IMR-90 (cell line): ENCODE measurements at regions not wholly inside any gene's neighbourhood (a gene's known extent, or its start where the extent isn't known, plus 50 kb on each side); places are given as distances from the start of the nearest gene placed in this dataset.

Experiments used
- ATAC-seq: fragments of 200-7000 bp; cut with Tn5 transposase; 2 replicates; pipeline ENCODE4 v1.9.1; 2020; ENCODE audit warnings: low read depth, mild to moderate bottlenecking, moderate library complexity
- BruUV-seq: library from RNA; stranded (reverse); fragments of 400-500 nt; replicated peaks from 2 replicates; lab custom pipeline; 2021; lab: Mats Ljungman, UMichigan
- CTCF ChIA-PET: fragments of 300-600 bp; formaldehyde crosslinking; extraction: SDS; loops from one replicate; lab custom pipeline; 2021; ENCODE audit warnings: antibody characterized with exemption; lab: Yijun Ruan, JAX
- POLR2A ChIA-PET: fragments of 300-600 bp; sonication (Branson Sonifier 250); formaldehyde crosslinking; loops from one replicate; lab custom pipeline; 2022; ENCODE audit warnings: antibody characterized with exemption; ENCODE audit not compliant: unreplicated experiment; lab: Charles Lee
- DNase-seq: peaks from one replicate; pipeline ENCODE4 v3.0.0; 2013
- H2AFZ ChIP-seq: replicated peaks from 2 replicates; pipeline ENCODE3; 2013; ENCODE audit warnings: low read length, mild to moderate bottlenecking; ENCODE audit not compliant: poor library complexity
- H2AK5ac ChIP-seq: 2 replicates; pipeline ENCODE4 v1.6.1; 2013; ENCODE audit warnings: low read depth, low read length, inconsistent platforms
- H2AK9ac ChIP-seq: replicated peaks from 2 replicates; pipeline ENCODE3; 2013; ENCODE audit warnings: mild to moderate bottlenecking, low read depth, low read length, moderate library complexity; ENCODE audit not compliant: poor library complexity
- H2BK120ac ChIP-seq: 2 replicates; pipeline ENCODE4 v1.6.1; 2013; ENCODE audit warnings: low read depth, low read length, inconsistent platforms
- H2BK15ac ChIP-seq: 3 replicates; pipeline ENCODE4 v1.6.1; 2013; ENCODE audit warnings: low read depth, low read length, inconsistent platforms
- H2BK20ac ChIP-seq: 2 replicates; pipeline ENCODE4 v1.6.1; 2013; ENCODE audit warnings: low read depth, mild to moderate bottlenecking, inconsistent platforms, low read length, moderate library complexity
- H2BK5ac ChIP-seq: 2 replicates; pipeline ENCODE4 v1.6.1; 2013; ENCODE audit warnings: mild to moderate bottlenecking, low read depth, low read length, inconsistent platforms; ENCODE audit not compliant: poor library complexity, severe bottlenecking
- H3K14ac ChIP-seq: replicated peaks from 2 replicates; pipeline ENCODE4 v1.6.1; 2013; ENCODE audit warnings: low read depth, low read length, inconsistent platforms
- H3K18ac ChIP-seq: 2 replicates; pipeline ENCODE4 v1.6.1; 2013; ENCODE audit warnings: low read depth, low read length, control low read depth
- H3K23ac ChIP-seq: 2 replicates; pipeline ENCODE4 v1.6.1; 2013; ENCODE audit warnings: low read depth, low read length, inconsistent platforms
- H3K27ac ChIP-seq: 2 replicates; pipeline ENCODE4 v1.5.1; 2013; ENCODE audit warnings: mild to moderate bottlenecking, control low read depth, low read length; ENCODE audit not compliant: insufficient read depth
- H3K27me3 ChIP-seq: 2 replicates; pipeline ENCODE4 v1.6.1; 2013; ENCODE audit warnings: low read length; ENCODE audit not compliant: control insufficient read depth, insufficient read depth
- H3K36me3 ChIP-seq: 2 replicates; pipeline ENCODE4 v1.6.1; 2013; ENCODE audit warnings: low read length, mixed read lengths; ENCODE audit not compliant: control insufficient read depth, insufficient read depth
- H3K4ac ChIP-seq: 2 replicates; pipeline ENCODE4 v1.6.1; 2013; ENCODE audit warnings: low read depth, low read length, inconsistent platforms
- H3K4me1 ChIP-seq: 2 replicates; pipeline ENCODE4 v1.6.1; 2013; ENCODE audit warnings: low read length, mixed read lengths; ENCODE audit not compliant: control insufficient read depth, insufficient read depth
- H3K4me2 ChIP-seq: 2 replicates; pipeline ENCODE4 v1.6.1; 2013; ENCODE audit warnings: low read depth, mild to moderate bottlenecking, control low read depth, low read length, moderate library complexity
- H3K4me3 ChIP-seq: 2 replicates; pipeline ENCODE4 v1.5.1; 2013; ENCODE audit warnings: low read depth, mild to moderate bottlenecking, control low read depth, low read length, moderate library complexity; ENCODE audit not compliant: insufficient read depth
- H3K56ac ChIP-seq: 2 replicates; pipeline ENCODE4 v1.6.1; 2013; ENCODE audit warnings: low read length, inconsistent platforms; ENCODE audit not compliant: insufficient read depth; ENCODE audit errors: extremely low read depth
- H3K79me1 ChIP-seq, 2 experiments: 2 replicates each; pipeline ENCODE4 v1.6.1; 2013; ENCODE audit warnings: low read length in 2 of 2, inconsistent platforms in 1 of 2, low read depth in 1 of 2
- H3K9ac ChIP-seq: 2 replicates; pipeline ENCODE4 v1.6.1; 2013; ENCODE audit warnings: low read depth, low read length, control low read depth
- H3K9me1 ChIP-seq: 2 replicates; pipeline ENCODE4 v1.6.1; 2013; ENCODE audit warnings: low read length, inconsistent platforms; ENCODE audit not compliant: insufficient read depth
- H3K9me3 ChIP-seq: 2 replicates; pipeline ENCODE4 v1.6.1; 2013; ENCODE audit warnings: low read length; ENCODE audit not compliant: control insufficient read depth, insufficient read depth
- H4K20me1 ChIP-seq: 2 replicates; pipeline ENCODE4 v1.6.1; 2013; ENCODE audit warnings: low read length, inconsistent platforms; ENCODE audit not compliant: insufficient read depth
- H4K5ac ChIP-seq: 2 replicates; pipeline ENCODE4 v1.6.1; 2013; ENCODE audit warnings: mild to moderate bottlenecking, low read depth, low read length, control low read depth
- H4K8ac ChIP-seq, 2 experiments: 2 replicates each; pipeline ENCODE4 v1.6.1; 2013; ENCODE audit warnings: low read depth in 2 of 2, low read length in 2 of 2, control low read depth in 1 of 2, inconsistent platforms in 1 of 2
- H4K91ac ChIP-seq: 2 replicates; pipeline ENCODE4 v1.6.1; 2013; ENCODE audit warnings: low read depth, low read length, inconsistent platforms; ENCODE audit not compliant: insufficient read depth
- BHLHE40 ChIP-seq: fragments of 150-350 bp; IDR thresholded peaks from 2 replicates; pipeline ENCODE4 v1.6.1; 2016; ENCODE audit warnings: mild to moderate bottlenecking, low read depth, low read length
- CEBPB ChIP-seq: IDR thresholded peaks from 2 replicates; pipeline ENCODE4 v1.6.1; 2012; ENCODE audit warnings: low read depth, low read length, improper control_type of control experiment
- CHD1 ChIP-seq: IDR thresholded peaks from 2 replicates; pipeline ENCODE4 v1.6.1; 2012; ENCODE audit warnings: low read depth, low read length, improper control_type of control experiment
- FOS ChIP-seq: fragments of 150-350 bp; IDR thresholded peaks from 2 replicates; pipeline ENCODE4 v1.6.1; 2016; ENCODE audit warnings: low read depth, low read length
- MAFK ChIP-seq: IDR thresholded peaks from 2 replicates; pipeline ENCODE4 v1.6.1; 2012; ENCODE audit warnings: low read depth, low read length, improper control_type of control experiment
- NFE2L2 ChIP-seq: fragments of 150-350 bp; IDR thresholded peaks from 2 replicates; pipeline ENCODE4 v1.6.1; 2016; ENCODE audit warnings: low read depth, mild to moderate bottlenecking, low read length
- POLR2A ChIP-seq: IDR thresholded peaks from 2 replicates; pipeline ENCODE4 v1.6.1; 2012; ENCODE audit warnings: mild to moderate bottlenecking, low read depth, low read length
- RAD21 ChIP-seq: IDR thresholded peaks from 2 replicates; pipeline ENCODE4 v1.6.1; 2012; ENCODE audit warnings: low read length, improper control_type of control experiment
- RCOR1 ChIP-seq: IDR thresholded peaks from 2 replicates; pipeline ENCODE4 v1.6.1; 2012; ENCODE audit warnings: mild to moderate bottlenecking, low read length, improper control_type of control experiment; ENCODE audit not compliant: insufficient replicate concordance
- SMC3 ChIP-seq: fragments of 150-350 bp; IDR thresholded peaks from 2 replicates; pipeline ENCODE4 v1.6.1; 2016; ENCODE audit warnings: low read depth, mild to moderate bottlenecking, antibody characterized with exemption, low read length, moderate library complexity
- WGBS, 2 experiments: methylation state at CpG; one replicate each; pipeline versions ENCODE4 v1.1.5 to v1.1.7; 2013; ENCODE audit warnings: missing lambda C conversion rate in 2 of 2; ENCODE audit not compliant: insufficient read length in 1 of 2; ENCODE audit errors: extremely low coverage in 2 of 2; 5-methylcytosine and 5-hydroxymethylcytosine counted together
- dilution Hi-C: fragments of 300-500 bp; cut with HindIII; formaldehyde crosslinking; loops from one replicate; pipeline ENCODE4 v1.14.3; 2018; ENCODE audit warnings: low sequenced_read_pairs; ENCODE audit not compliant: unreplicated experiment
- in situ Hi-C: fragments of 300-500 bp; cut with MboI; formaldehyde crosslinking; loops from 3 replicates; pipeline ENCODE4 v1.14.3; 2019; ENCODE audit warnings: low sequenced_read_pairs, inconsistent platforms, mixed read lengths
- intact Hi-C: fragments of 100-400 bp; cut with micrococcal nuclease; formaldehyde crosslinking; loops from 2 replicates; pipeline ENCODE4 v1.10.0; 2022
- TF ChIP-seq, protein P1 (sequence below): conservative IDR thresholded peaks from 2 replicates; pipeline ENCODE4 v1.5.1; 2012; ENCODE audit warnings: mild to moderate bottlenecking, low read depth, low read length, improper control_type of control experiment

DNA sequence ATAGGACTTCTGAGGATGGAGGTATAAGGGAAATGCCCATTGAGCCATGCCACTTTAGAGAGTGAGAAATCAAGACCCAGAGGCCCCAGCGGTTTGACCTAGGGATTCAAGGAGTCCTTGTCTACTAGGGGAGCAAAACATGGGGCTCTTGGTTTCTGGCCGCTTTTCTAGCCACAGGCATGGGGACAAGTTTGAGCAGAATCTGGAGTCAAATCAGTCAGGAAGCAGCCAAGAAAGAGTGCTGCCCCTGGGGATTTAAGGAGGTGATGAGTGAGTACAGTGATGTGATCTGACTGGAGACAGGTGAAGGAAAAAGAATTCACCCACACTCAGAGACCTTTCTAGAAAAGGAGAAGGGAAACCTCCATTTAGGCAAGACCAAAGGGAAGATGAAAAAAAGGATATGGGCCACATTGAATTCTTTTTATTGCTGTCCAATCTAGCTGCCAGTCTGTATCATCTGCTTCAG, 244.0 kb upstream of the TBC1D5 start:
- in situ Hi-C loops, result no loop called here
- no peak overlapping the region for H3K4ac ChIP-seq
- no peaks in the 10 kb centered on the region for H3K9me1 ChIP-seq
- H3K14ac ChIP-seq, result no peak overlapping the region
- ChIA-PET CTCF (no interaction called here), POLR2A (no interaction called here)
- no peak overlapping the region for H2BK120ac ChIP-seq
- no peaks in the 10 kb centered on the region for H3K4me1 ChIP-seq
- H4K8ac ChIP-seq, result no peak overlapping the region
- ATAC-seq (no peak), DNase-seq (no peak)
- 50% methylated on average over 2 of the region's 2 CpGs; no CpG with 5 or more reads in 1 of the 2 experiments for WGBS, 2 experiments
- H4K91ac ChIP-seq, result no peak overlapping the region
- no peak overlapping the region for H2AK9ac ChIP-seq
- no peak overlapping the region for H3K56ac ChIP-seq
- H3K23ac ChIP-seq, result no peak overlapping the region
- no peaks in the 10 kb centered on the region for H3K36me3 ChIP-seq
- no peak overlapping the region for H2BK15ac ChIP-seq
- intact Hi-C loops, result no loop called here
- no TSS peak for BruUV-seq
- no peak overlapping the region for H3K9ac ChIP-seq
- no peak overlapping the region for H2AFZ ChIP-seq
- no peak for TF ChIP-seq CEBPB
- no peak for TF ChIP-seq POLR2A
- TF ChIP-seq, protein P1, sequence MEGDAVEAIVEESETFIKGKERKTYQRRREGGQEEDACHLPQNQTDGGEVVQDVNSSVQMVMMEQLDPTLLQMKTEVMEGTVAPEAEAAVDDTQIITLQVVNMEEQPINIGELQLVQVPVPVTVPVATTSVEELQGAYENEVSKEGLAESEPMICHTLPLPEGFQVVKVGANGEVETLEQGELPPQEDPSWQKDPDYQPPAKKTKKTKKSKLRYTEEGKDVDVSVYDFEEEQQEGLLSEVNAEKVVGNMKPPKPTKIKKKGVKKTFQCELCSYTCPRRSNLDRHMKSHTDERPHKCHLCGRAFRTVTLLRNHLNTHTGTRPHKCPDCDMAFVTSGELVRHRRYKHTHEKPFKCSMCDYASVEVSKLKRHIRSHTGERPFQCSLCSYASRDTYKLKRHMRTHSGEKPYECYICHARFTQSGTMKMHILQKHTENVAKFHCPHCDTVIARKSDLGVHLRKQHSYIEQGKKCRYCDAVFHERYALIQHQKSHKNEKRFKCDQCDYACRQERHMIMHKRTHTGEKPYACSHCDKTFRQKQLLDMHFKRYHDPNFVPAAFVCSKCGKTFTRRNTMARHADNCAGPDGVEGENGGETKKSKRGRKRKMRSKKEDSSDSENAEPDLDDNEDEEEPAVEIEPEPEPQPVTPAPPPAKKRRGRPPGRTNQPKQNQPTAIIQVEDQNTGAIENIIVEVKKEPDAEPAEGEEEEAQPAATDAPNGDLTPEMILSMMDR, result no peak
- TF ChIP-seq RCOR1, result no peak
- no peak for TF ChIP-seq BHLHE40
- TF ChIP-seq NFE2L2, result no peak
- no peak for TF ChIP-seq CHD1
- TF ChIP-seq SMC3, result no peak
- TF ChIP-seq FOS, result no peak
- no peak for TF ChIP-seq RAD21
- TF ChIP-seq MAFK, result no peak
- no peak overlapping the region for H3K18ac ChIP-seq
- H3K27me3 ChIP-seq, result no peaks in the 10 kb centered on the region
- H3K9me3 ChIP-seq, result no peaks in the 10 kb centered on the region
- dilution Hi-C loops, result no loop called here
- no peak overlapping the region for H2BK5ac ChIP-seq
- H4K5ac ChIP-seq, result no peak overlapping the region
- H3K4me2 ChIP-seq, result no peak overlapping the region
- no peak overlapping the region for H2AK5ac ChIP-seq
- H3K79me1 ChIP-seq, result no peaks in the 10 kb centered on the region
- no peak overlapping the region for H3K4me3 ChIP-seq
- H4K20me1 ChIP-seq, result no peaks in the 10 kb centered on the region
- H2BK20ac ChIP-seq, result no peak overlapping the region
- H3K27ac ChIP-seq, result no peak overlapping the region
